H9 (cell line): ENCODE measurements at regions not wholly inside any gene's neighbourhood (a gene's known extent, or its start where the extent isn't known, plus 50 kb on each side); places are given as distances from the start of the nearest gene placed in this dataset.

Source experiments
- DNase-seq: peaks from one replicate; pipeline ENCODE4 v3.0.0-alpha.2; 2017
- H2AFZ ChIP-seq: one replicate; pipeline ENCODE4 v1.6.1; 2013; ENCODE audit warnings: mild to moderate bottlenecking, low read length, control low read depth, moderate library complexity
- H2AK5ac ChIP-seq: 2 replicates; pipeline ENCODE4 v1.6.1; 2013; ENCODE audit warnings: low read length, control low read depth, mixed read lengths; ENCODE audit not compliant: insufficient read length
- H2BK120ac ChIP-seq: one replicate; pipeline ENCODE4 v1.6.1; 2013; ENCODE audit warnings: low read depth, mild to moderate bottlenecking, low read length, control low read depth, inconsistent platforms; ENCODE audit not compliant: poor library complexity, severe bottlenecking
- H2BK12ac ChIP-seq: 2 replicates; pipeline ENCODE4 v1.6.1; 2013; ENCODE audit warnings: low read length, control low read depth, mixed read lengths, low read depth; ENCODE audit not compliant: insufficient read length
- H2BK15ac ChIP-seq: 2 replicates; pipeline ENCODE4 v1.6.1; 2013; ENCODE audit warnings: low read depth, low read length, control low read depth
- H2BK20ac ChIP-seq: one replicate; pipeline ENCODE4 v1.6.1; 2013; ENCODE audit warnings: low read depth, mild to moderate bottlenecking, low read length, control low read depth, inconsistent platforms; ENCODE audit not compliant: poor library complexity, severe bottlenecking
- H2BK5ac ChIP-seq: 2 replicates; pipeline ENCODE4 v1.6.1; 2013; ENCODE audit warnings: low read length, control low read depth, mixed read lengths; ENCODE audit not compliant: insufficient read length
- H3K14ac ChIP-seq: 2 replicates; pipeline ENCODE4 v1.6.1; 2013; ENCODE audit warnings: low read length, control low read depth; ENCODE audit not compliant: insufficient read depth
- H3K18ac ChIP-seq: 2 replicates; pipeline ENCODE4 v1.6.1; 2013; ENCODE audit warnings: low read depth, mild to moderate bottlenecking, mixed read lengths, low read length, control low read depth; ENCODE audit not compliant: insufficient read length
- H3K23ac ChIP-seq: 2 replicates; pipeline ENCODE4 v1.6.1; 2013; ENCODE audit warnings: low read length, control low read depth, mixed read lengths, low read depth; ENCODE audit not compliant: insufficient read length
- H3K23me2 ChIP-seq: 2 replicates; pipeline ENCODE4 v1.6.1; 2013; ENCODE audit warnings: low read depth, mild to moderate bottlenecking, mixed read lengths, low read length, control low read depth; ENCODE audit not compliant: insufficient read length, poor library complexity, severe bottlenecking
- H3K27ac ChIP-seq: 2 replicates; pipeline ENCODE4 v1.5.1; 2013; ENCODE audit warnings: low read length, control low read depth, mixed read lengths, low read depth; ENCODE audit not compliant: insufficient read length
- H3K27me3 ChIP-seq: 2 replicates; pipeline ENCODE4 v1.6.1; 2013; ENCODE audit warnings: low read length, control low read depth, inconsistent platforms; ENCODE audit not compliant: insufficient read depth
- H3K4ac ChIP-seq: 2 replicates; pipeline ENCODE4 v1.6.1; 2013; ENCODE audit warnings: low read depth, mild to moderate bottlenecking, control low read depth, inconsistent platforms, low read length, moderate library complexity
- H3K4me1 ChIP-seq: 2 replicates; pipeline ENCODE4 v1.6.1; 2013; ENCODE audit warnings: low read length, control low read depth, inconsistent platforms; ENCODE audit not compliant: insufficient read depth
- H3K4me2 ChIP-seq: 2 replicates; pipeline ENCODE4 v1.6.1; 2013; ENCODE audit warnings: low read length, control low read depth, mixed read lengths; ENCODE audit not compliant: insufficient read length, insufficient read depth
- H3K56ac ChIP-seq: 2 replicates; pipeline ENCODE4 v1.6.1; 2013; ENCODE audit warnings: low read depth, mild to moderate bottlenecking, mixed read lengths, low read length, control low read depth; ENCODE audit not compliant: insufficient read length
- H3K79me1 ChIP-seq: 2 replicates; pipeline ENCODE4 v1.6.1; 2013; ENCODE audit warnings: low read depth, mild to moderate bottlenecking, moderate library complexity, low read length, control low read depth, inconsistent platforms; ENCODE audit not compliant: insufficient read depth, poor library complexity, severe bottlenecking
- H3K79me2 ChIP-seq: 2 replicates; pipeline ENCODE4 v1.6.1; 2013; ENCODE audit warnings: low read length, control low read depth, inconsistent platforms; ENCODE audit not compliant: insufficient read depth
- H3K9ac ChIP-seq: 2 replicates; pipeline ENCODE4 v1.6.1; 2013; ENCODE audit warnings: low read length, control low read depth, mixed read lengths; ENCODE audit not compliant: insufficient read length; ENCODE audit errors: extremely low read depth
- H3K9me3 ChIP-seq: one replicate; pipeline ENCODE4 v1.6.1; 2013; ENCODE audit warnings: low read depth, low read length, inconsistent platforms; ENCODE audit not compliant: control insufficient read depth
- H3T11ph ChIP-seq: one replicate; pipeline ENCODE4 v1.6.1; 2013; ENCODE audit warnings: mild to moderate bottlenecking, low read length, control low read depth, inconsistent platforms
- H4K20me1 ChIP-seq: one replicate; pipeline ENCODE4 v1.6.1; 2013; ENCODE audit not compliant: control insufficient read depth, insufficient read length, insufficient read depth
- H4K5ac ChIP-seq: 2 replicates; pipeline ENCODE4 v1.6.1; 2013; ENCODE audit warnings: low read depth, mild to moderate bottlenecking, mixed read lengths, low read length, control low read depth; ENCODE audit not compliant: insufficient read length
- H4K8ac ChIP-seq: replicated peaks from 2 replicates; pipeline ENCODE4 v1.6.1; 2013; ENCODE audit warnings: low read length, control low read depth, mixed read lengths, low read depth; ENCODE audit not compliant: insufficient read length
- H4K91ac ChIP-seq: 2 replicates; pipeline ENCODE4 v1.6.1; 2013; ENCODE audit warnings: low read depth, mild to moderate bottlenecking, moderate library complexity, mixed read lengths, low read length, control low read depth; ENCODE audit not compliant: insufficient read length
- H3K27ac Mint-ChIP-seq, 3 experiments: 2 replicates in 2 of 3; 3 replicates in 1 of 3; pipeline ENCODE4 v1.8.0; 2020 to 2021; ENCODE audit warnings: mixed read lengths in 3 of 3, mild to moderate bottlenecking in 1 of 3, moderate library complexity in 1 of 3
- H3K27me3 Mint-ChIP-seq: 2 replicates; pipeline ENCODE4 v1.8.0; 2021; ENCODE audit warnings: low read depth, mild to moderate bottlenecking, moderate library complexity, mixed read lengths
- H3K36me3 Mint-ChIP-seq, 3 experiments: 2 replicates in 2 of 3; 3 replicates in 1 of 3; pipeline ENCODE4 v1.8.0; 2020 to 2021; ENCODE audit warnings: low read depth in 3 of 3, mixed read lengths in 3 of 3; ENCODE audit not compliant: insufficient read depth in 1 of 3
- H3K4me1 Mint-ChIP-seq, 2 experiments: 2 replicates each; pipeline ENCODE4 v1.8.0; 2020; ENCODE audit warnings: mixed read lengths in 2 of 2
- H3K4me3 Mint-ChIP-seq, 2 experiments: 2 replicates in 1 of 2; 3 replicates in 1 of 2; pipeline ENCODE4 v1.8.0; 2020 to 2021; ENCODE audit warnings: mild to moderate bottlenecking in 2 of 2, mixed read lengths in 2 of 2, moderate library complexity in 1 of 2
- H3K9me3 Mint-ChIP-seq, 2 experiments: 2 replicates in 1 of 2; 3 replicates in 1 of 2; pipeline ENCODE4 v1.8.0; 2020; ENCODE audit warnings: mild to moderate bottlenecking in 2 of 2, mixed read lengths in 2 of 2, moderate library complexity in 1 of 2
- CTCF ChIP-seq: fragments of 200-600 bp; sonication (generic); conservative IDR thresholded peaks from 3 replicates; pipeline ENCODE4 v1.8.0; 2021; ENCODE audit warnings: antibody characterized with exemption, mild to moderate bottlenecking
- WGBS: extraction: QIAGEN DNeasy Blood & Tissue Kit; methylation state at CpG from one replicate; pipeline ENCODE4 v1.1.7; 2013; ENCODE audit warnings: missing lambda C conversion rate, low lambda C conversion rate, mixed read lengths; ENCODE audit not compliant: insufficient read length; ENCODE audit errors: extremely low coverage; 5-methylcytosine and 5-hydroxymethylcytosine counted together

GRCh38 chr7:47688311-47689100, 106.6 kb upstream of the TNS3 start:
- Histone ChIP-seq H2BK15ac (no peak overlapping the region), H3K14ac (no peak overlapping the region; the same call in 1 of the 2 replicates), H3K23ac (no peak overlapping the region), H3K27ac (no peak overlapping the region), H2BK5ac (no peak overlapping the region), H3T11ph (no peak overlapping the region), H2BK20ac (no peak overlapping the region), H2AFZ (no peak overlapping the region), H4K8ac (no peak overlapping the region), H3K56ac (no peak overlapping the region), H2BK12ac (no peak overlapping the region), H3K4ac (no peak overlapping the region), H3K79me2 (no peaks in the 10 kb centered on the region), H4K20me1 (no peaks in the 10 kb centered on the region), H3K9ac (no peak overlapping the region), H2AK5ac (no peak overlapping the region), H3K27me3 (no peaks in the 10 kb centered on the region), H4K5ac (no peak overlapping the region), H3K23me2 (no peaks in the 10 kb centered on the region), H3K18ac (no peak overlapping the region), H4K91ac (no peak overlapping the region), H3K4me2 (no peak overlapping the region), H2BK120ac (no peak overlapping the region), H3K9me3 (no peaks in the 10 kb centered on the region), H3K4me1 (no peaks in the 10 kb centered on the region; the same call in 1 of the 2 replicates), H3K79me1 (no peaks in the 10 kb centered on the region)
- Mint-ChIP-seq H3K27me3 (peaks cover 2% of the 10 kb centered on the region; the same call in 1 of the 2 replicates), H3K4me3 (no peak overlapping the region), H3K27ac (peak overlapping the region; percentile 42 to 76 (median 54); a peak in 4 of 7 replicates), H3K36me3 (no peaks in the 10 kb centered on the region), H3K4me1 (peaks cover 8 to 10% of the 10 kb centered on the region in 2 experiments), H3K9me3 (no peaks in the 10 kb centered on the region)
- TF ChIP-seq CTCF = no peak
- WGBS = no CpG with 5 or more reads among the region's 15 CpGs
- no peak for DNase-seq
